Neural progenitor cell (in vitro differentiated cells): ENCODE measurements at regions not wholly inside any gene's neighbourhood (a gene's known extent, or its start where the extent isn't known, plus 50 kb on each side); places are given as distances from the start of the nearest gene placed in this dataset.

Source experiments
- CTCF ChIP-seq: fragments of 200-600 bp; sonication (generic); IDR thresholded peaks from 2 replicates; pipeline ENCODE4 v1.5.1; 2017; ENCODE audit warnings: antibody characterized with exemption, mild to moderate bottlenecking
- EZH2phosphoT487 ChIP-seq: fragments of 200-600 bp; sonication (generic); IDR thresholded peaks from 2 replicates; pipeline ENCODE4 v1.6.1; 2017; ENCODE audit warnings: antibody characterized with exemption

GRCh38 chr18:53883771-53884170, 340.7 kb downstream of the MBD2 start:
- no peak for TF ChIP-seq CTCF
- no peak for TF ChIP-seq EZH2phosphoT487
